K562 (cell line): ENCODE measurements at regions not wholly inside any gene's neighbourhood (a gene's known extent, or its start where the extent isn't known, plus 50 kb on each side); places are given as distances from the start of the nearest gene placed in this dataset.

Experiments
- ATAC-seq: fragments of 200-7000 bp; cut with Tn5 transposase; 3 replicates; pipeline ENCODE4 v1.9.1; 2020; ENCODE audit warnings: moderate library complexity
- BruUV-seq: library from RNA; stranded (reverse); fragments of 400-500 nt; replicated peaks from 2 replicates; lab custom pipeline; 2021; lab: Mats Ljungman, UMichigan
- CTCF ChIA-PET: fragments of 300-600 bp; formaldehyde crosslinking; extraction: SDS; loops from one replicate; lab custom pipeline; 2021; ENCODE audit warnings: low intra/inter-chr PET ratio; lab: Yijun Ruan, JAX
- POLR2A ChIA-PET: fragments of 300-600, 350-650 bp; sonication (Branson Sonifier 250); formaldehyde crosslinking; extraction: SDS; loops from one replicate; lab custom pipeline; 2021; ENCODE audit warnings: antibody characterized with exemption, inconsistent platforms; lab: Yijun Ruan, JAX
- DNase-seq, 4 experiments: peaks; one replicate each; pipeline versions ENCODE4 v3.0.0 to v3.0.0-alpha.2; 2011 to 2018; ENCODE audit warnings: low spot score in 3 of 4, mixed read lengths in 3 of 4; ENCODE audit errors: extremely low read depth in 1 of 4
- FAIRE-seq: peaks from 2 replicates; lab custom pipeline; 2011; peaks lifted over from hg19 to GRCh38; lab: Jason Lieb, UNC
- H2AFZ ChIP-seq: 2 replicates; pipeline ENCODE4 v1.6.0; 2011; ENCODE audit warnings: low read depth, low read length, control low read depth, inconsistent platforms
- H3K27ac ChIP-seq: fragments of 200-600 bp; 3 replicates; pipeline ENCODE4 v1.8.0; 2011; ENCODE audit warnings: low read depth, mild to moderate bottlenecking, control low read depth, inconsistent platforms, low read length, moderate library complexity, mixed read lengths; ENCODE audit errors: extremely low read depth
- H3K27me3 ChIP-seq, 2 experiments: fragments of 300-600 bp in 1 of 2; 2 replicates in 1 of 2; 3 replicates in 1 of 2; pipeline versions ENCODE4 v1.6.0 to v1.8.0; 2011; ENCODE audit warnings: inconsistent platforms in 2 of 2, low read length in 2 of 2, mild to moderate bottlenecking in 1 of 2, mixed read lengths in 1 of 2, moderate library complexity in 1 of 2; ENCODE audit not compliant: control insufficient read depth in 2 of 2, insufficient read depth in 2 of 2
- H3K36me3 ChIP-seq: fragments of 300-600 bp; 3 replicates; pipeline ENCODE4 v1.8.0; 2011; ENCODE audit warnings: mild to moderate bottlenecking, low read length, inconsistent platforms; ENCODE audit not compliant: control insufficient read depth, insufficient read depth
- H3K4me1 ChIP-seq, 2 experiments: fragments of 200-600 bp in 1 of 2; replicated peaks in 1 of 2; 2 replicates in 1 of 2; 3 replicates in 1 of 2; pipeline versions ENCODE4 v1.5.1 to v1.8.0; 2011; ENCODE audit warnings: inconsistent platforms in 2 of 2, low read length in 2 of 2, mild to moderate bottlenecking in 1 of 2, mixed read lengths in 1 of 2, moderate library complexity in 1 of 2; ENCODE audit not compliant: control insufficient read depth in 2 of 2, insufficient read depth in 2 of 2
- H3K4me2 ChIP-seq: 2 replicates; pipeline ENCODE4 v1.6.1; 2011; ENCODE audit warnings: low read length, control low read depth, inconsistent platforms, mixed read lengths; ENCODE audit not compliant: insufficient read depth
- H3K4me3 ChIP-seq: fragments of 200-600 bp; sonication (generic), shearing (Covaris generic); 2 replicates; pipeline ENCODE4 v1.5.1; 2016; ENCODE audit warnings: control low read depth, inconsistent platforms
- H3K79me2 ChIP-seq: fragments of 200-600 bp; 3 replicates; pipeline ENCODE4 v1.8.0; 2011; ENCODE audit warnings: low read length, inconsistent platforms; ENCODE audit not compliant: control insufficient read depth, insufficient read depth
- H3K9ac ChIP-seq, 2 experiments: 2 replicates each; pipeline versions ENCODE4 v1.6.0 to v1.6.1; 2011; ENCODE audit warnings: low read depth in 2 of 2, low read length in 2 of 2, control low read depth in 1 of 2, inconsistent platforms in 1 of 2, mild to moderate bottlenecking in 1 of 2, mixed read lengths in 1 of 2; ENCODE audit not compliant: insufficient read depth in 1 of 2
- H3K9me1 ChIP-seq: one replicate; pipeline ENCODE4 v1.6.0; 2011; ENCODE audit warnings: inconsistent platforms, mild to moderate bottlenecking, low read length, moderate library complexity; ENCODE audit not compliant: control insufficient read depth, insufficient read depth
- H3K9me3 ChIP-seq: replicated peaks from 2 replicates; pipeline ENCODE4 v1.5.1; 2011; ENCODE audit warnings: low read depth, low read length, inconsistent platforms; ENCODE audit not compliant: control insufficient read depth, insufficient read depth
- H4K20me1 ChIP-seq: replicated peaks from 2 replicates; pipeline ENCODE4 v1.6.1; 2011; ENCODE audit warnings: low read length, inconsistent platforms, mixed read lengths; ENCODE audit not compliant: control insufficient read depth, insufficient read depth
- CXXC5 ChIP-seq: fragments of 250-450 bp; sonication (Bioruptor Pico); IDR thresholded peaks from 2 replicates; pipeline ENCODE4 v1.8.0; 2022; ENCODE audit warnings: inconsistent platforms, mild to moderate bottlenecking, moderate library complexity
- FOXM1 ChIP-seq, 2 experiments: fragments of 450-650 bp in 1 of 2; sonication (generic) in 1 of 2; formaldehyde crosslinking in 1 of 2; IDR thresholded peaks; 2 replicates each; pipeline versions ENCODE4 v1.6.1 to v1.9.0; 2017 to 2022; ENCODE audit warnings: low read depth in 2 of 2, mild to moderate bottlenecking in 2 of 2, missing genetic modification reagents in 1 of 2, moderate library complexity in 1 of 2
- NR2C2 ChIP-seq, 2 experiments: fragments of 200-800 bp in 1 of 2; sonication (Bioruptor generic) in 1 of 2; sonication (generic) in 1 of 2; formaldehyde crosslinking in 1 of 2; IDR thresholded peaks; 2 replicates each; pipeline versions ENCODE4 v1.6.1 to v1.8.0; 2016 to 2022; ENCODE audit warnings: mild to moderate bottlenecking in 1 of 2, missing compliant biosample characterization in 1 of 2, missing genetic modification characterization in 1 of 2, missing genetic modification reagents in 1 of 2
- PTBP1 ChIP-seq: fragments of 200-400 bp; formaldehyde crosslinking; IDR thresholded peaks from 2 replicates; pipeline ENCODE4 v1.6.1; 2017; ENCODE audit warnings: low read depth, low read length
- SAFB ChIP-seq: fragments of 200-400 bp; formaldehyde crosslinking; IDR thresholded peaks from 2 replicates; pipeline ENCODE4 v1.6.1; 2017; ENCODE audit warnings: low read depth, low read length, borderline replicate concordance
- SOX6 ChIP-seq: fragments of 450-650 bp; IDR thresholded peaks from 2 replicates; pipeline ENCODE4 v1.6.1; 2014; ENCODE audit warnings: mild to moderate bottlenecking
- SREBF2 ChIP-seq: sonication (generic); formaldehyde crosslinking; IDR thresholded peaks from 2 replicates; pipeline ENCODE4 v1.4.0; 2020; ENCODE audit warnings: mild to moderate bottlenecking, missing genetic modification reagents
- TAL1 ChIP-seq: fragments of 450-650 bp; IDR thresholded peaks from 2 replicates; pipeline ENCODE4 v1.6.1; 2016; ENCODE audit warnings: mild to moderate bottlenecking
- TRIM24 ChIP-seq, 2 experiments: fragments of 450-650 bp; IDR thresholded peaks; 2 replicates each; pipeline ENCODE4 v1.6.1; 2016
- WGBS: fragments of 100-300 bp; shearing (Covaris generic); methylation state at CpG from one replicate; pipeline ENCODE4 v1.1.6; 2016; ENCODE audit warnings: low coverage, mixed read lengths; ENCODE audit not compliant: insufficient coverage; ENCODE audit errors: missing lambda C conversion rate; 5-methylcytosine and 5-hydroxymethylcytosine counted together
- in situ Hi-C: fragments of 300-500 bp; cut with MboI; formaldehyde crosslinking; loops from 4 replicates; pipeline ENCODE4 v1.15.0; 2018; ENCODE audit warnings: inconsistent platforms, mixed read lengths
- intact Hi-C: fragments of 100-400 bp; cut with micrococcal nuclease; formaldehyde crosslinking; loops from 2 replicates; pipeline ENCODE4 v1.14.2; 2022
- TF ChIP-seq, protein P1 (sequence below): sonication (generic); formaldehyde crosslinking; IDR thresholded peaks from 2 replicates; pipeline ENCODE4 v1.8.1; 2022; ENCODE audit warnings: missing genetic modification reagents

- TF ChIP-seq, protein P1, sequence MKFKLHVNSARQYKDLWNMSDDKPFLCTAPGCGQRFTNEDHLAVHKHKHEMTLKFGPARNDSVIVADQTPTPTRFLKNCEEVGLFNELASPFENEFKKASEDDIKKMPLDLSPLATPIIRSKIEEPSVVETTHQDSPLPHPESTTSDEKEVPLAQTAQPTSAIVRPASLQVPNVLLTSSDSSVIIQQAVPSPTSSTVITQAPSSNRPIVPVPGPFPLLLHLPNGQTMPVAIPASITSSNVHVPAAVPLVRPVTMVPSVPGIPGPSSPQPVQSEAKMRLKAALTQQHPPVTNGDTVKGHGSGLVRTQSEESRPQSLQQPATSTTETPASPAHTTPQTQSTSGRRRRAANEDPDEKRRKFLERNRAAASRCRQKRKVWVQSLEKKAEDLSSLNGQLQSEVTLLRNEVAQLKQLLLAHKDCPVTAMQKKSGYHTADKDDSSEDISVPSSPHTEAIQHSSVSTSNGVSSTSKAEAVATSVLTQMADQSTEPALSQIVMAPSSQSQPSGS (CRISPR knock-in tag) = no peak
- TF ChIP-seq TRIM24 (IDR thresholded peaks at IDR 0.05) (no peak), PTBP1 (no peak), SOX6 (no peak), TAL1 (no peak), SREBF2 (CRISPR knock-in tag) (no peak), FOXM1 (IDR thresholded peaks at IDR 0.05; ENCODE audit: low read depth) (no peak), FOXM1 (CRISPR knock-in tag; IDR thresholded peaks at IDR 0.05; ENCODE audit: low read depth) (no peak), SAFB (no peak), CXXC5 (CRISPR knock-in tag) (no peak), NR2C2 (CRISPR knock-in tag; IDR thresholded peaks at IDR 0.05) (no peak), NR2C2 (tag; IDR thresholded peaks at IDR 0.05) (no peak)
- BruUV-seq = no TSS peak
- no peaks in the 10 kb centered on the region; the same call in 1 of the 2 replicates for H3K9me3 ChIP-seq
- no peaks in the 10 kb centered on the region for H3K79me2 ChIP-seq
- H3K4me1 ChIP-seq = no peaks in the 10 kb centered on the region
- in situ Hi-C loops = no loop called here
- H3K27me3 ChIP-seq = no peaks in the 10 kb centered on the region
- intact Hi-C loops = no loop called here
- no peak for FAIRE-seq
- H2AFZ ChIP-seq = no peak overlapping the region
- CTCF ChIA-PET = no interaction called here
- H3K27ac ChIP-seq = no peak overlapping the region
- H3K9ac ChIP-seq = no peak overlapping the region
- DNase-seq = no peak
- no peaks in the 10 kb centered on the region for H3K9me1 ChIP-seq
- H3K36me3 ChIP-seq = no peaks in the 10 kb centered on the region
- no peak for ATAC-seq
- H3K4me3 ChIP-seq = no peak overlapping the region
- POLR2A ChIA-PET = no interaction called here
- no peak overlapping the region for H3K4me2 ChIP-seq
- H4K20me1 ChIP-seq = no peaks in the 10 kb centered on the region
- WGBS = 0% methylated on average over 3 of the region's 3 CpGs
These were observed 754.1 kb upstream of the MAP3K7 start for GRCh38 chr6:91340896-91341395.
